ENCODE measurements at regions not wholly inside any gene's neighbourhood (a gene's known extent, or its start where the extent isn't known, plus 50 kb on each side); places are given as distances from the start of the nearest gene placed in this dataset.

- H3K27me3 ChIP-seq: no peaks in the 10 kb centered on the region
- H3K4me3 ChIP-seq: no peak overlapping the region
- no peaks in the 10 kb centered on the region for H3K36me3 ChIP-seq
- no peak for DNase-seq (ENCODE audit: low spot score)
- no peaks in the 10 kb centered on the region for H3K9me3 ChIP-seq
- H3K4me1 ChIP-seq: no peaks in the 10 kb centered on the region
- TF ChIP-seq CTCF (IDR thresholded peaks at IDR 0.05): no peak
- no peak overlapping the region for H3K27ac ChIP-seq
Observed at GRCh38 chr13:65615506-65615905, 1614.6 kb downstream of the PCDH9 start.

- H3K27me3 ChIP-seq: no peaks in the 10 kb centered on the region
- no peaks in the 10 kb centered on the region for H3K4me1 ChIP-seq
- no peak overlapping the region for H3K4me3 ChIP-seq
- no peak overlapping the region for H3K27ac ChIP-seq
- TF ChIP-seq CTCF (IDR thresholded peaks at IDR 0.05): no peak
- no peak for DNase-seq (ENCODE audit: low spot score)
- H3K36me3 ChIP-seq: no peaks in the 10 kb centered on the region
- no peaks in the 10 kb centered on the region for H3K9me3 ChIP-seq
Observed at GRCh38 chr13:65613004-65613403, 1617.1 kb downstream of the PCDH9 start.

GRCh38 chr13:65609350-65609749, 1620.8 kb downstream of the PCDH9 start:
- TF ChIP-seq CTCF (IDR thresholded peaks at IDR 0.05): no peak
- no peaks in the 10 kb centered on the region for H3K36me3 ChIP-seq
- no peaks in the 10 kb centered on the region for H3K27me3 ChIP-seq
- H3K9me3 ChIP-seq: no peaks in the 10 kb centered on the region
- H3K4me3 ChIP-seq: no peak overlapping the region
- H3K4me1 ChIP-seq: no peaks in the 10 kb centered on the region
- DNase-seq (ENCODE audit: low spot score): no peak
- no peak overlapping the region for H3K27ac ChIP-seq

- no peaks in the 10 kb centered on the region for H3K4me1 ChIP-seq
- no peak for TF ChIP-seq CTCF (IDR thresholded peaks at IDR 0.05)
- no peak overlapping the region for H3K4me3 ChIP-seq
- no peaks in the 10 kb centered on the region for H3K9me3 ChIP-seq
- H3K27ac ChIP-seq: no peak overlapping the region
- no peaks in the 10 kb centered on the region for H3K36me3 ChIP-seq
- DNase-seq (ENCODE audit: low spot score): no peak
- H3K27me3 ChIP-seq: no peaks in the 10 kb centered on the region
Observed at GRCh38 chr13:65606622-65607021, 1623.5 kb downstream of the PCDH9 start.

GRCh38 chr13:65605396-65605795, 1624.7 kb downstream of the PCDH9 start:
- H3K9me3 ChIP-seq: no peaks in the 10 kb centered on the region
- no peak overlapping the region for H3K27ac ChIP-seq
- no peaks in the 10 kb centered on the region for H3K4me1 ChIP-seq
- H3K4me3 ChIP-seq: no peak overlapping the region
- TF ChIP-seq CTCF (IDR thresholded peaks at IDR 0.05): no peak
- no peaks in the 10 kb centered on the region for H3K36me3 ChIP-seq
- no peak for DNase-seq (ENCODE audit: low spot score)
- H3K27me3 ChIP-seq: no peaks in the 10 kb centered on the region

GRCh38 chr13:65603160-65603559, 1627.0 kb downstream of the PCDH9 start:
- no peaks in the 10 kb centered on the region for H3K36me3 ChIP-seq

More at GRCh38 chr13:65603160-65603559, 1627.0 kb downstream of the PCDH9 start:
- no peak overlapping the region for H3K4me3 ChIP-seq
- no peak overlapping the region for H3K27ac ChIP-seq
- H3K9me3 ChIP-seq: no peaks in the 10 kb centered on the region
- TF ChIP-seq CTCF (IDR thresholded peaks at IDR 0.05): no peak
- H3K4me1 ChIP-seq: no peaks in the 10 kb centered on the region
- no peak for DNase-seq (ENCODE audit: low spot score)
- no peaks in the 10 kb centered on the region for H3K27me3 ChIP-seq
